Testis (tissue), 2 donors: ENCODE measurements at regions not wholly inside any gene's neighbourhood (a gene's known extent, or its start where the extent isn't known, plus 50 kb on each side); places are given as distances from the start of the nearest gene placed in this dataset.

ENCODE experiments used
- CTCF ChIP-seq, 3 experiments: fragments of 450-650 bp in 2 of 3; fragments of 200-600 bp in 1 of 3; sonication (generic) in 1 of 3; IDR thresholded peaks; one replicate each; pipeline ENCODE4 v1.5.1; 2016 to 2019; ENCODE audit warnings: antibody characterized with exemption in 3 of 3, mild to moderate bottlenecking in 2 of 3, moderate library complexity in 1 of 3
- POLR2A ChIP-seq: fragments of 450-650 bp; IDR thresholded peaks from one replicate; pipeline ENCODE4 v1.6.1; 2017; ENCODE audit warnings: antibody characterized with exemption, mild to moderate bottlenecking, moderate library complexity

- TF ChIP-seq CTCF (IDR thresholded peaks at IDR 0.05) (no peak), POLR2A (no peak)
These were observed 423.3 kb downstream of the RAPGEF2 start for GRCh38 chr4:159526172-159526571.
